SK-N-SH (cell line): ENCODE measurements at regions not wholly inside any gene's neighbourhood (a gene's known extent, or its start where the extent isn't known, plus 50 kb on each side); places are given as distances from the start of the nearest gene placed in this dataset.

Experiments used
- CTCF ChIA-PET: fragments of 300-600, 350-600 bp; formaldehyde crosslinking; extraction: SDS; loops from one replicate; lab custom pipeline; 2021; lab: Yijun Ruan, JAX
- POLR2A ChIA-PET: fragments of 350-600 bp; sonication (Branson Sonifier 250); formaldehyde crosslinking; extraction: SDS; loops from one replicate; lab custom pipeline; 2020; ENCODE audit warnings: antibody characterized with exemption, inconsistent platforms; lab: Yijun Ruan, JAX
- DNase-seq: peaks from one replicate; pipeline ENCODE4 v3.0.0; 2012
- H2AFZ ChIP-seq: fragments of 200-600 bp; sonication (generic); 2 replicates; pipeline ENCODE4 v1.8.1; 2016; ENCODE audit warnings: antibody characterized with exemption, mild to moderate bottlenecking, low read depth
- H3F3A ChIP-seq: fragments of 200-600 bp; sonication (generic); replicated peaks from 2 replicates; pipeline ENCODE3; 2016; ENCODE audit warnings: antibody characterized with exemption, mild to moderate bottlenecking; ENCODE audit not compliant: insufficient read depth
- H3K27ac ChIP-seq, 2 experiments: fragments of 200-500 bp in 1 of 2; fragments of 200-600 bp in 1 of 2; sonication (Bioruptor generic) in 1 of 2; sonication (generic), shearing (Covaris generic) in 1 of 2; 2 replicates each; pipeline versions ENCODE4 v1.5.1 to v1.6.1; 2014 to 2016; ENCODE audit warnings: low read depth in 2 of 2, inconsistent platforms in 1 of 2, low read length in 1 of 2, mild to moderate bottlenecking in 1 of 2, mixed read lengths in 1 of 2
- H3K27me3 ChIP-seq: fragments of 200-600 bp; sonication (generic), shearing (Covaris generic); 2 replicates; pipeline ENCODE4 v1.6.1; 2016; ENCODE audit warnings: mixed run types; ENCODE audit not compliant: insufficient read depth
- H3K36me3 ChIP-seq, 2 experiments: fragments of 200-500 bp in 1 of 2; fragments of 200-600 bp in 1 of 2; sonication (Bioruptor generic) in 1 of 2; sonication (generic) in 1 of 2; replicated peaks in 1 of 2; 2 replicates each; pipeline versions ENCODE3 to v1.5.1; 2014 to 2016; ENCODE audit warnings: low read length in 1 of 2, mild to moderate bottlenecking in 1 of 2; ENCODE audit not compliant: insufficient read depth in 2 of 2, control insufficient read depth in 1 of 2
- H3K4me1 ChIP-seq, 2 experiments: fragments of 200-500 bp in 1 of 2; fragments of 200-600 bp in 1 of 2; sonication (Bioruptor generic) in 1 of 2; sonication (generic), shearing (Covaris generic) in 1 of 2; 2 replicates each; pipeline versions ENCODE4 v1.5.1 to v1.6.1; 2014 to 2016; ENCODE audit warnings: low read depth in 1 of 2, low read length in 1 of 2, mixed run types in 1 of 2; ENCODE audit not compliant: insufficient read depth in 2 of 2, control insufficient read depth in 1 of 2
- H3K4me2 ChIP-seq: fragments of 200-600 bp; sonication (generic), shearing (Covaris generic); 2 replicates; pipeline ENCODE4 v1.6.1; 2017; ENCODE audit warnings: mixed run types
- H3K4me3 ChIP-seq, 2 experiments: fragments of 200-500 bp in 1 of 2; fragments of 200-600 bp in 1 of 2; sonication (Bioruptor generic) in 1 of 2; sonication (generic), shearing (Covaris generic) in 1 of 2; 2 replicates each; pipeline versions ENCODE4 v1.5.1 to v1.8.1; 2014 to 2016; ENCODE audit warnings: low read depth in 2 of 2, inconsistent platforms in 1 of 2, low read length in 1 of 2, mild to moderate bottlenecking in 1 of 2, mixed read lengths in 1 of 2, moderate library complexity in 1 of 2
- H3K79me2 ChIP-seq: fragments of 200-600 bp; sonication (generic); 2 replicates; pipeline ENCODE4 v1.8.1; 2017; ENCODE audit warnings: mild to moderate bottlenecking; ENCODE audit not compliant: insufficient read depth
- H3K9ac ChIP-seq: fragments of 200-600 bp; sonication (generic); 2 replicates; pipeline ENCODE4 v1.6.1; 2017; ENCODE audit warnings: mixed run types
- H3K9me2 ChIP-seq: fragments of 200-600 bp; sonication (generic); 2 replicates; pipeline ENCODE4 v1.6.1; 2017; ENCODE audit warnings: mixed run types
- H3K9me3 ChIP-seq: fragments of 200-600 bp; sonication (generic); 2 replicates; pipeline ENCODE4 v1.6.1; 2017; ENCODE audit warnings: mixed run types, mild to moderate bottlenecking, moderate library complexity
- H4K20me1 ChIP-seq: fragments of 200-600 bp; sonication (generic); 2 replicates; pipeline ENCODE4 v1.6.1; 2017; ENCODE audit warnings: mild to moderate bottlenecking, mixed run types; ENCODE audit not compliant: insufficient read depth
- CHD2 ChIP-seq: fragments of 150-350 bp; IDR thresholded peaks from 2 replicates; pipeline ENCODE4 v1.6.1; 2018; ENCODE audit warnings: low read length; ENCODE audit not compliant: partially characterized antibody
- CTCF ChIP-seq: fragments of 200-600 bp; sonication (generic); IDR thresholded peaks from 2 replicates; pipeline ENCODE4 v1.6.1; 2017; ENCODE audit warnings: antibody characterized with exemption, mild to moderate bottlenecking, moderate library complexity
- ELF1 ChIP-seq: IDR thresholded peaks from 2 replicates; pipeline ENCODE4 v1.4.0; 2012
- EP300 ChIP-seq, 2 experiments: IDR thresholded peaks; 2 replicates each; pipeline versions ENCODE4 v1.4.0 to v1.6.1; 2012; ENCODE audit warnings: borderline replicate concordance in 1 of 2, low read depth in 1 of 2, low read length in 1 of 2
- EZH2phosphoT487 ChIP-seq: fragments of 200-600 bp; sonication (generic); IDR thresholded peaks from 2 replicates; pipeline ENCODE4 v1.6.1; 2017; ENCODE audit warnings: low read depth, mixed run types, mild to moderate bottlenecking, antibody characterized with exemption, moderate library complexity, borderline replicate concordance
- FOSL2 ChIP-seq: IDR thresholded peaks from 2 replicates; pipeline ENCODE4 v1.4.0; 2012; ENCODE audit warnings: low read depth, mild to moderate bottlenecking, moderate library complexity, borderline replicate concordance
- FOXJ3 ChIP-seq: sonication (generic); formaldehyde crosslinking; IDR thresholded peaks from 2 replicates; pipeline ENCODE4 v1.5.1; 2020; ENCODE audit warnings: mild to moderate bottlenecking, missing genetic modification reagents
- GATA2 ChIP-seq: sonication (generic); formaldehyde crosslinking; IDR thresholded peaks from 2 replicates; pipeline ENCODE4 v1.5.0; 2020; ENCODE audit warnings: mild to moderate bottlenecking, missing genetic modification reagents
- JUND ChIP-seq: IDR thresholded peaks from 2 replicates; pipeline ENCODE4 v1.4.0; 2012
- MEF2A ChIP-seq: IDR thresholded peaks from 2 replicates; pipeline ENCODE4 v1.4.0; 2012; ENCODE audit warnings: low read depth, borderline replicate concordance
- MXI1 ChIP-seq: IDR thresholded peaks from 2 replicates; pipeline ENCODE4 v1.6.1; 2012; ENCODE audit warnings: mild to moderate bottlenecking, low read depth, low read length, improper control_type of control experiment
- NFIC ChIP-seq: IDR thresholded peaks from 2 replicates; pipeline ENCODE4 v1.4.0; 2012; ENCODE audit warnings: borderline replicate concordance
- POLR2AphosphoS5 ChIP-seq: IDR thresholded peaks from 2 replicates; pipeline ENCODE4 v1.6.1; 2012; ENCODE audit warnings: low read depth, low read length
- RCOR1 ChIP-seq: fragments of 150-350 bp; IDR thresholded peaks from 2 replicates; pipeline ENCODE4 v1.6.1; 2017; ENCODE audit warnings: antibody characterized with exemption, low read length
- REST ChIP-seq: IDR thresholded peaks from 2 replicates; pipeline ENCODE4 v1.6.1; 2012; ENCODE audit warnings: mild to moderate bottlenecking, low read depth, low read length, moderate library complexity
- RFX5 ChIP-seq: IDR thresholded peaks from 2 replicates; pipeline ENCODE4 v1.6.1; 2012; ENCODE audit warnings: mild to moderate bottlenecking, improper control_type of control experiment, low read length
- RXRA ChIP-seq: IDR thresholded peaks from 2 replicates; pipeline ENCODE4 v1.4.0; 2012; ENCODE audit warnings: low read depth, mild to moderate bottlenecking, borderline replicate concordance
- SIN3A ChIP-seq: IDR thresholded peaks from 2 replicates; pipeline ENCODE4 v1.6.1; 2012; ENCODE audit warnings: low read depth, mild to moderate bottlenecking, low read length, moderate library complexity, borderline replicate concordance
- SMC3 ChIP-seq: IDR thresholded peaks from 2 replicates; pipeline ENCODE4 v1.6.1; 2012; ENCODE audit warnings: low read depth, low read length, improper control_type of control experiment
- TAF1 ChIP-seq: IDR thresholded peaks from 2 replicates; pipeline ENCODE4 v1.6.1; 2012; ENCODE audit warnings: low read depth, mild to moderate bottlenecking, low read length, moderate library complexity, borderline replicate concordance
- TCF12 ChIP-seq: IDR thresholded peaks from 2 replicates; pipeline ENCODE4 v1.4.0; 2012
- TEAD4 ChIP-seq: IDR thresholded peaks from 2 replicates; pipeline ENCODE4 v1.4.0; 2012; ENCODE audit warnings: mild to moderate bottlenecking, borderline replicate concordance; ENCODE audit not compliant: insufficient read depth
- USF2 ChIP-seq: fragments of 150-350 bp; IDR thresholded peaks from 2 replicates; pipeline ENCODE4 v1.6.1; 2017; ENCODE audit warnings: antibody characterized with exemption, low read length, low read depth, borderline replicate concordance
- YY1 ChIP-seq: IDR thresholded peaks from 2 replicates; pipeline ENCODE4 v1.4.0; 2012; ENCODE audit warnings: low read depth, mild to moderate bottlenecking
- WGBS: methylation state at CpG from one replicate; pipeline ENCODE4 v1.1.6; 2017; ENCODE audit warnings: low lambda C conversion rate; 5-methylcytosine and 5-hydroxymethylcytosine counted together

- TF ChIP-seq JUND (no peak), POLR2AphosphoS5 (no peak), TAF1 (no peak), FOXJ3 (CRISPR knock-in tag) (no peak), RXRA (no peak), RFX5 (no peak), SMC3 (no peak), ELF1 (no peak), RCOR1 (no peak), SIN3A (no peak), REST (no peak), MXI1 (no peak), TEAD4 (no peak), CHD2 (no peak)
- Histone ChIP-seq H3K4me2 (no peak overlapping the region), H3K36me3 (no peaks in the 10 kb centered on the region), H3K9me3 (0 out of 2 replicates have a peak, but pooled peaks cover 4% of the 10 kb centered on the region), H3K9ac (no peak overlapping the region), H3F3A (no peaks in the 10 kb centered on the region), H3K9me2 (no peaks in the 10 kb centered on the region), H3K4me3 (no peak overlapping the region), H3K27me3 (no peaks in the 10 kb centered on the region), H3K27ac (no peak overlapping the region), H3K79me2 (no peaks in the 10 kb centered on the region), H4K20me1 (no peaks in the 10 kb centered on the region), H3K4me1 (peaks cover 0 to 8% of the 10 kb centered on the region in 2 experiments; a peak in 1 of 4 replicates), H2AFZ (no peak overlapping the region)
- ChIA-PET POLR2A (no interaction called here), CTCF (interaction anchor here (0.9 kb wide), 1 partner anchor 24 kb away, joined by 3 read pairs; no protein-coding TSS in a partner anchor)
- no peak for DNase-seq
- 76% methylated on average over 7 of the region's 7 CpGs for WGBS
Measured at GRCh38 chr20:50412499-50412898, 97.7 kb upstream of the PTPN1 start.

- H3K79me2 ChIP-seq: no peaks in the 10 kb centered on the region
- CTCF ChIA-PET: interaction anchor here (0.9 kb wide), 1 partner anchor 24 kb away, joined by 3 read pairs; no protein-coding TSS in a partner anchor
- no peaks in the 10 kb centered on the region for H3K27me3 ChIP-seq
- H3K4me1 ChIP-seq: peaks cover 0 to 8% of the 10 kb centered on the region in 2 experiments; a peak in 1 of 4 replicates
- no peak overlapping the region for H3K4me2 ChIP-seq
- H3K36me3 ChIP-seq: no peaks in the 10 kb centered on the region
- H2AFZ ChIP-seq: no peak overlapping the region
- H3K9me2 ChIP-seq: no peaks in the 10 kb centered on the region
- H3K9me3 ChIP-seq: 0 out of 2 replicates have a peak, but pooled peaks cover 4% of the 10 kb centered on the region
- H3F3A ChIP-seq: no peaks in the 10 kb centered on the region
- POLR2A ChIA-PET: no interaction called here
- DNase-seq: no peak
- no peaks in the 10 kb centered on the region for H4K20me1 ChIP-seq
- H3K9ac ChIP-seq: no peak overlapping the region
- no peak for TF ChIP-seq USF2
- TF ChIP-seq SIN3A: no peak
- no peak for TF ChIP-seq NFIC
- no peak for TF ChIP-seq MEF2A
- no peak for TF ChIP-seq POLR2AphosphoS5
- no peak for TF ChIP-seq JUND
- TF ChIP-seq EP300 (IDR thresholded peaks at IDR 0.05; ENCODE audit: borderline replicate concordance in 1 of 2, low read depth in 1 of 2, low read length in 1 of 2): no peak
- no peak for TF ChIP-seq TCF12
- TF ChIP-seq EZH2phosphoT487: no peak
- TF ChIP-seq SMC3: no peak
- TF ChIP-seq FOSL2: no peak
- TF ChIP-seq CTCF: no peak
- TF ChIP-seq GATA2 (CRISPR knock-in tag): no peak
- TF ChIP-seq YY1: no peak
- TF ChIP-seq RXRA: no peak
- no peak for TF ChIP-seq TAF1
- H3K27ac ChIP-seq: no peak overlapping the region
- WGBS: 79% methylated on average over 6 of the region's 6 CpGs
- H3K4me3 ChIP-seq: no peak overlapping the region
Measured at GRCh38 chr20:50413088-50413500, 97.1 kb upstream of the PTPN1 start.
